ENCODE measurements at regions not wholly inside any gene's neighbourhood (a gene's known extent, or its start where the extent isn't known, plus 50 kb on each side); places are given as distances from the start of the nearest gene placed in this dataset.

DNA sequence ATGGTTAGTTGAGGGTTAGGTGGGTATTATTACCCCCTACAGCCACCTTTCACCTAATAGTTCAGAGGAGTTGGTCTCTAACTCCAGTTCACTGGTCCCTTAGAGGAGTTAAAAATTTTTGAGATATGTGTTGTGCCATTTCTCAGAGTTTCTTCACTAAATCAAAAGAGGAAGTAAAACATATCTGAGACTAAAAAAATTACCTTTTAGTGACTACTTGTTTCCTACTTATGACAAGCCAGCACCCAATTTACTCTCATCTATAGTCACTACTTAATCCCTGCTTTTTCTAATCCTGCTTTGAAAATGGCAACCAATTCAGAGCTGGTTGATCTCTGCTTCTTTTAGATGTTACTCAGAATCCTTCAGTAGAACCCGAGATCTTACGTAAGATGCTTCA, 1316.8 kb upstream of the B3GALT2 start:
- DNase-seq (ENCODE audit: low read depth in 6 of 9, low spot score in 9 of 9), result no peak
- 97% methylated on average over 2 of the region's 2 CpGs for WGBS
- Histone ChIP-seq H3K27ac (ENCODE audit: low read depth in 1 of 2, low read length in 1 of 2) (no peak overlapping the region), H3K4me3 (ENCODE audit: low read length in 2 of 2) (no peak overlapping the region), H3K9me3 (ENCODE audit: control insufficient read depth in 2 of 2, insufficient read depth in 1 of 2, low read length in 1 of 2) (no peaks in the 10 kb centered on the region), H3K36me3 (ENCODE audit: control insufficient read depth in 2 of 2, insufficient read depth in 2 of 2, low read length in 1 of 2) (no peaks in the 10 kb centered on the region), H3K4me1 (ENCODE audit: control insufficient read depth in 2 of 2, insufficient read depth in 2 of 2, low read length in 2 of 2) (no peaks in the 10 kb centered on the region), H3K27me3 (ENCODE audit: control insufficient read depth in 2 of 2, insufficient read depth in 1 of 2, low read length in 1 of 2) (no peaks in the 10 kb centered on the region)

DNA sequence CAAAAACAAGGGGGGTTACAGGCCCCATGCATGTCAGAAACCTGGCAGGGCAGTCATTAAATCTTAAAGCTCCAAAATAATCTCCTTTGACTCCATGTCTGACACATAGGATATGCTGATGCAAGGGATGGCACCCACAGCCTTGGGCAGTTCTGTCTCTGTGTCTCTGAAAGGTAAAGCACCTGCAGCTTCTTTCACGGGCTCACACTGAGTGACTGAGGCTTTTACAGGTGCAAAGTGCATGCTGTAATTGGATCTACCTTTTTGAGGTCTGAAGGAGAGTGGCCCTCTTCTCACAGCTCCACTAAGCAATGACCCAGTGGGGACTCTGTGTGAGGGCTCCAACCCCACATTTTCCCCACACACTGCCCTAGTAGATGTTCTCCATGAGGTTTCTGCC, 1309.0 kb upstream of the B3GALT2 start:
- Histone ChIP-seq H3K36me3 (ENCODE audit: control insufficient read depth in 2 of 2, insufficient read depth in 2 of 2, low read length in 1 of 2) (no peaks in the 10 kb centered on the region), H3K27me3 (ENCODE audit: control insufficient read depth in 2 of 2, insufficient read depth in 1 of 2, low read length in 1 of 2) (no peaks in the 10 kb centered on the region), H3K9me3 (ENCODE audit: control insufficient read depth in 2 of 2, insufficient read depth in 1 of 2, low read length in 1 of 2) (no peaks in the 10 kb centered on the region), H3K4me1 (ENCODE audit: control insufficient read depth in 2 of 2, insufficient read depth in 2 of 2, low read length in 2 of 2) (no peaks in the 10 kb centered on the region), H3K27ac (ENCODE audit: low read depth in 1 of 2, low read length in 1 of 2) (no peak overlapping the region), H3K4me3 (ENCODE audit: low read length in 2 of 2) (no peak overlapping the region)
- no peak for DNase-seq (ENCODE audit: low read depth in 6 of 9, low spot score in 9 of 9)
- 100% methylated on average over 1 of the region's 1 CpG for WGBS

GRCh38 chr1:194487172-194487571, 1300.8 kb upstream of the B3GALT2 start:
- no peaks in the 10 kb centered on the region for H3K4me1 ChIP-seq (ENCODE audit: control insufficient read depth in 2 of 2, insufficient read depth in 2 of 2, low read length in 2 of 2)
- H3K9me3 ChIP-seq (ENCODE audit: control insufficient read depth in 2 of 2, insufficient read depth in 1 of 2, low read length in 1 of 2), result no peaks in the 10 kb centered on the region
- no peak overlapping the region for H3K4me3 ChIP-seq (ENCODE audit: low read length in 2 of 2)
- no peaks in the 10 kb centered on the region for H3K27me3 ChIP-seq (ENCODE audit: control insufficient read depth in 2 of 2, insufficient read depth in 1 of 2, low read length in 1 of 2)
- 96% methylated on average over 4 of the region's 4 CpGs for WGBS
- no peaks in the 10 kb centered on the region for H3K36me3 ChIP-seq (ENCODE audit: control insufficient read depth in 2 of 2, insufficient read depth in 2 of 2, low read length in 1 of 2)
- no peak overlapping the region for H3K27ac ChIP-seq (ENCODE audit: low read depth in 1 of 2, low read length in 1 of 2)
- DNase-seq (ENCODE audit: low read depth in 6 of 9, low spot score in 9 of 9), result no peak

DNA sequence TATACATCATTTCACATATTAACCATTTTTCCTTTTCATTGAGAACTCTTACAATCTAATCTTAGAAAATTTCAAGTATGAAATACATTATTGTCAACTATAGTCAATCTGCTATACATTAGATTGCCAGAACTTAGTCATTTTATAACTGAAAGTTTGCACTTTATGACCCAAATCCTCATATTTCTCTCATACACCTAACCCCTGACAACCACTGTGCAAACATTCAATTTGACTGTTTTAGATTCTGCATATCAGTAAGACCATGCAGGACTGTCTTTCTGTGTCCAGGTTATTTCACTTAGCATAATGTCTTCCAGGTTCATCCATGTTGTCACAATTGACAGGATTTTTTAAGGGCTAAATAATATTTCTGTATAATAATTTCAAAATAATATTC, 1299.0 kb upstream of the B3GALT2 start:
- H3K4me3 ChIP-seq (ENCODE audit: low read length in 2 of 2), result no peak overlapping the region

GRCh38 chr1:194478731-194479130, 1292.3 kb upstream of the B3GALT2 start:
- no peaks in the 10 kb centered on the region for H3K36me3 ChIP-seq (ENCODE audit: control insufficient read depth in 2 of 2, insufficient read depth in 2 of 2, low read length in 1 of 2)
- no peak overlapping the region for H3K4me3 ChIP-seq (ENCODE audit: low read length in 2 of 2)
- WGBS, result 91% methylated on average over 1 of the region's 1 CpG
- no peaks in the 10 kb centered on the region for H3K4me1 ChIP-seq (ENCODE audit: control insufficient read depth in 2 of 2, insufficient read depth in 2 of 2, low read length in 2 of 2)
- H3K27me3 ChIP-seq (ENCODE audit: control insufficient read depth in 2 of 2, insufficient read depth in 1 of 2, low read length in 1 of 2), result no peaks in the 10 kb centered on the region
- no peak for DNase-seq (ENCODE audit: low read depth in 6 of 9, low spot score in 9 of 9)
- H3K27ac ChIP-seq (ENCODE audit: low read depth in 1 of 2, low read length in 1 of 2), result no peak overlapping the region
- no peaks in the 10 kb centered on the region for H3K9me3 ChIP-seq (ENCODE audit: control insufficient read depth in 2 of 2, insufficient read depth in 1 of 2, low read length in 1 of 2)

More for the DNA sequence above, 1299.0 kb upstream of the B3GALT2 start:
- Histone ChIP-seq H3K4me1 (ENCODE audit: control insufficient read depth in 2 of 2, insufficient read depth in 2 of 2, low read length in 2 of 2) (no peaks in the 10 kb centered on the region), H3K27ac (ENCODE audit: low read depth in 1 of 2, low read length in 1 of 2) (no peak overlapping the region), H3K27me3 (ENCODE audit: control insufficient read depth in 2 of 2, insufficient read depth in 1 of 2, low read length in 1 of 2) (no peaks in the 10 kb centered on the region), H3K9me3 (ENCODE audit: control insufficient read depth in 2 of 2, insufficient read depth in 1 of 2, low read length in 1 of 2) (no peaks in the 10 kb centered on the region), H3K36me3 (ENCODE audit: control insufficient read depth in 2 of 2, insufficient read depth in 2 of 2, low read length in 1 of 2) (no peaks in the 10 kb centered on the region)
- DNase-seq (ENCODE audit: low read depth in 6 of 9, low spot score in 9 of 9), result no peak

GRCh38 chr1:194477908-194478307, 1291.5 kb upstream of the B3GALT2 start:
- Histone ChIP-seq H3K4me1 (ENCODE audit: control insufficient read depth in 2 of 2, insufficient read depth in 2 of 2, low read length in 2 of 2) (no peaks in the 10 kb centered on the region), H3K27ac (ENCODE audit: low read depth in 1 of 2, low read length in 1 of 2) (no peak overlapping the region), H3K4me3 (ENCODE audit: low read length in 2 of 2) (no peak overlapping the region), H3K9me3 (ENCODE audit: control insufficient read depth in 2 of 2, insufficient read depth in 1 of 2, low read length in 1 of 2) (no peaks in the 10 kb centered on the region), H3K27me3 (ENCODE audit: control insufficient read depth in 2 of 2, insufficient read depth in 1 of 2, low read length in 1 of 2) (no peaks in the 10 kb centered on the region), H3K36me3 (ENCODE audit: control insufficient read depth in 2 of 2, insufficient read depth in 2 of 2, low read length in 1 of 2) (no peaks in the 10 kb centered on the region)
- DNase-seq (ENCODE audit: low read depth in 6 of 9, low spot score in 9 of 9), result no peak

DNA sequence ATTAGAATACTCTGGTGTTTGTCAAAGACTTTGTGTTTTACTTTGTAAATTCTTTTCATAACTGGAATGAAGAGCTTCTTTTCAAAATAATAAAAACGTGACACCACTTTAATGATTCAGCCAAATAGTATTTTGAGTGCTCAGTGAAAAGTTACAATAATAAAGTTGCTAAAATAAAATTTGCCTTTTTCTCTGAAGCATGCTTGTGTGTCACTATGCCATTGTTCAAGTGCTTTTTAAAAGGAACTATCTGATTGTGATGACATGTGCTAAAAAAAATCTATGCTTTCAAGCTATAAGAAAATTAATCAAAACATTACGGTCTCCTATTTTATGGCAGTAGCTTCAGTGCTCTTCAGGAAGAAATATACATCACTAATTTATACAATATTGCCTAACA, 1290.5 kb upstream of the B3GALT2 start:
- DNase-seq (ENCODE audit: low read depth in 6 of 9, low spot score in 9 of 9), result no peak

DNA sequence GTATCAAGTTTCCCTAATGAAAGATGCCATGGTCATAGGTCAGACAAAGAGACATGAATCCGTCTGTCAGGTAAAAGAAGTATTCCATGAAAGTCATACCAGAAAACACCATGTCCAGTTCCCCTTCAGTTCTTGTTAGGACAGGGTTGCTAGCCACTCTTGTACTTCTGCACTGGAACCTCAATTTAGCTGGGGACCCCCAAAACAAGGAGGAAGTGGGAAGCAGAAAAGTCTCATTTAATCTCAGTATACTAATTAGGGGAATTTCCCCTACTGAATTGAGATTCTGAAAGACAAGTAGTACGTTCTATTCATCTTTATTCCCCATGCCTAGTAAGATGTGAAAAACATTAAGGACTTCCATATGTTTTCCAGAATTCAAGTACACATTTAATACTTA, 1289.9 kb upstream of the B3GALT2 start:
- DNase-seq (ENCODE audit: low read depth in 6 of 9, low spot score in 9 of 9), result no peak
- Histone ChIP-seq H3K9me3 (ENCODE audit: control insufficient read depth in 2 of 2, insufficient read depth in 1 of 2, low read length in 1 of 2) (no peaks in the 10 kb centered on the region), H3K36me3 (ENCODE audit: control insufficient read depth in 2 of 2, insufficient read depth in 2 of 2, low read length in 1 of 2) (no peaks in the 10 kb centered on the region), H3K4me1 (ENCODE audit: control insufficient read depth in 2 of 2, insufficient read depth in 2 of 2, low read length in 2 of 2) (no peaks in the 10 kb centered on the region), H3K27me3 (ENCODE audit: control insufficient read depth in 2 of 2, insufficient read depth in 1 of 2, low read length in 1 of 2) (no peaks in the 10 kb centered on the region), H3K4me3 (ENCODE audit: low read length in 2 of 2) (no peak overlapping the region), H3K27ac (ENCODE audit: low read depth in 1 of 2, low read length in 1 of 2) (no peak overlapping the region)
- 95% methylated on average over 2 of the region's 2 CpGs for WGBS

More for the DNA sequence above, 1290.5 kb upstream of the B3GALT2 start:
- Histone ChIP-seq H3K27ac (ENCODE audit: low read depth in 1 of 2, low read length in 1 of 2) (no peak overlapping the region), H3K4me3 (ENCODE audit: low read length in 2 of 2) (no peak overlapping the region), H3K9me3 (ENCODE audit: control insufficient read depth in 2 of 2, insufficient read depth in 1 of 2, low read length in 1 of 2) (no peaks in the 10 kb centered on the region), H3K36me3 (ENCODE audit: control insufficient read depth in 2 of 2, insufficient read depth in 2 of 2, low read length in 1 of 2) (no peaks in the 10 kb centered on the region), H3K27me3 (ENCODE audit: control insufficient read depth in 2 of 2, insufficient read depth in 1 of 2, low read length in 1 of 2) (no peaks in the 10 kb centered on the region), H3K4me1 (ENCODE audit: control insufficient read depth in 2 of 2, insufficient read depth in 2 of 2, low read length in 2 of 2) (no peaks in the 10 kb centered on the region)
- whole genome bisulfite sequencing, result 91% methylated on average over 2 of the region's 2 CpGs

DNA sequence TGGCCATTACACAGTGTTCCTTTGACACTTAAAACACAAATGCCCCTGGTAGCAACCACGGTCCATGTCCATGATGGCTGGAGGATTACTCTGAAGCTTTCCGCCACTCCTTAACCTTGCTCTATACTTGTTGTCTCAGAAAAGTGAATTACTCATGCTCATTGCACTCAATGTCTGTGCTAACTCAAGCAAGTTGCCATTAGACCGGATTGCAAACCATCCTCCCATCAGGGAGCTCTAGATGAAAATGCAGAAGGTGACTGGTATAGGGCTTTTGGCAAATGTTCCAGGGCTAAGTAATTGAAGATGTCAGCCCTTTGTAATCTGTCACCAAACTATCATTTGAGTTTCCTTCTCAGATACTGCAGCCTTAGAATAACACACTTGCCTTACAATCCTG, 1288.3 kb upstream of the B3GALT2 start:
- 95% methylated on average over 3 of the region's 3 CpGs for WGBS
- DNase-seq (ENCODE audit: low read depth in 6 of 9, low spot score in 9 of 9), result no peak
- Histone ChIP-seq H3K4me3 (ENCODE audit: low read length in 2 of 2) (no peak overlapping the region), H3K4me1 (ENCODE audit: control insufficient read depth in 2 of 2, insufficient read depth in 2 of 2, low read length in 2 of 2) (no peaks in the 10 kb centered on the region), H3K27me3 (ENCODE audit: control insufficient read depth in 2 of 2, insufficient read depth in 1 of 2, low read length in 1 of 2) (no peaks in the 10 kb centered on the region), H3K9me3 (ENCODE audit: control insufficient read depth in 2 of 2, insufficient read depth in 1 of 2, low read length in 1 of 2) (no peaks in the 10 kb centered on the region), H3K27ac (ENCODE audit: low read depth in 1 of 2, low read length in 1 of 2) (no peak overlapping the region), H3K36me3 (ENCODE audit: control insufficient read depth in 2 of 2, insufficient read depth in 2 of 2, low read length in 1 of 2) (no peaks in the 10 kb centered on the region)

DNA sequence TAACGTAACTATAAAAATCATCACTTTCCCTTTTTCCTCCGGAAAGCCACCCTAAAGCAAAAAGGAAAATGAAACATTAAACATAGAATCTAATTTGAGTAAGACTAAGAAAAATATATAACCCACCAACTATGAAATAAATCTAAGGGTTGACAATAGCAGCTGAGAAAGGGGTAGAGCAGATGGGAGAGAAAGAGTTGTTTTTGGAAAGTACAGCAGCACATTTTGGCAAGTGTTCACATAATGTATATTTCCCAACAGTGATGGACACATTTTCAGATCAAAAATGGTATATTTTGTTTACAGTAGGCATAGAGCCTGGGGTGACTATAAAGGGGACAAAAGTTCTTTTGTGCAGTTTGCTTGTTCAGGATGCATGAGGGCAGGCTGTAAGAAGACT, 1287.4 kb upstream of the B3GALT2 start:
- no peaks in the 10 kb centered on the region for H3K27me3 ChIP-seq (ENCODE audit: control insufficient read depth in 2 of 2, insufficient read depth in 1 of 2, low read length in 1 of 2)
- H3K4me3 ChIP-seq (ENCODE audit: low read length in 2 of 2), result no peak overlapping the region
- H3K9me3 ChIP-seq (ENCODE audit: control insufficient read depth in 2 of 2, insufficient read depth in 1 of 2, low read length in 1 of 2), result no peaks in the 10 kb centered on the region
- no peak overlapping the region for H3K27ac ChIP-seq (ENCODE audit: low read depth in 1 of 2, low read length in 1 of 2)
- 97% methylated on average over 2 of the region's 2 CpGs for WGBS
- H3K36me3 ChIP-seq (ENCODE audit: control insufficient read depth in 2 of 2, insufficient read depth in 2 of 2, low read length in 1 of 2), result no peaks in the 10 kb centered on the region
- DNase-seq (ENCODE audit: low read depth in 6 of 9, low spot score in 9 of 9), result no peak
- no peaks in the 10 kb centered on the region for H3K4me1 ChIP-seq (ENCODE audit: control insufficient read depth in 2 of 2, insufficient read depth in 2 of 2, low read length in 2 of 2)
